C4-2B (cell line): ENCODE measurements at regions not wholly inside any gene's neighbourhood (a gene's known extent, or its start where the extent isn't known, plus 50 kb on each side); places are given as distances from the start of the nearest gene placed in this dataset.

Source experiments
- H3K27ac ChIP-seq: fragments of 450-650 bp; 2 replicates; pipeline ENCODE4 v1.5.1; 2017
- ZFX ChIP-seq: fragments of 450-650 bp; IDR thresholded peaks from 2 replicates; pipeline ENCODE4 v1.6.1; 2017
- TF ChIP-seq, protein P1 (sequence below): fragments of 450-650 bp; conservative IDR thresholded peaks from 2 replicates; pipeline ENCODE4 v1.5.1; 2017; ENCODE audit warnings: mild to moderate bottlenecking

- no peak overlapping the region for H3K27ac ChIP-seq
- no peak for TF ChIP-seq ZFX
- TF ChIP-seq, protein P1, sequence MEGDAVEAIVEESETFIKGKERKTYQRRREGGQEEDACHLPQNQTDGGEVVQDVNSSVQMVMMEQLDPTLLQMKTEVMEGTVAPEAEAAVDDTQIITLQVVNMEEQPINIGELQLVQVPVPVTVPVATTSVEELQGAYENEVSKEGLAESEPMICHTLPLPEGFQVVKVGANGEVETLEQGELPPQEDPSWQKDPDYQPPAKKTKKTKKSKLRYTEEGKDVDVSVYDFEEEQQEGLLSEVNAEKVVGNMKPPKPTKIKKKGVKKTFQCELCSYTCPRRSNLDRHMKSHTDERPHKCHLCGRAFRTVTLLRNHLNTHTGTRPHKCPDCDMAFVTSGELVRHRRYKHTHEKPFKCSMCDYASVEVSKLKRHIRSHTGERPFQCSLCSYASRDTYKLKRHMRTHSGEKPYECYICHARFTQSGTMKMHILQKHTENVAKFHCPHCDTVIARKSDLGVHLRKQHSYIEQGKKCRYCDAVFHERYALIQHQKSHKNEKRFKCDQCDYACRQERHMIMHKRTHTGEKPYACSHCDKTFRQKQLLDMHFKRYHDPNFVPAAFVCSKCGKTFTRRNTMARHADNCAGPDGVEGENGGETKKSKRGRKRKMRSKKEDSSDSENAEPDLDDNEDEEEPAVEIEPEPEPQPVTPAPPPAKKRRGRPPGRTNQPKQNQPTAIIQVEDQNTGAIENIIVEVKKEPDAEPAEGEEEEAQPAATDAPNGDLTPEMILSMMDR: no peak
Measured at GRCh38 chr2:204479557-204479956, 65.7 kb upstream of the PARD3B start.

- H3K27ac ChIP-seq: no peak overlapping the region
- TF ChIP-seq, protein P1: no peak
- no peak for TF ChIP-seq ZFX
Measured at GRCh38 chr2:204480676-204481075, 64.6 kb upstream of the PARD3B start.

DNA sequence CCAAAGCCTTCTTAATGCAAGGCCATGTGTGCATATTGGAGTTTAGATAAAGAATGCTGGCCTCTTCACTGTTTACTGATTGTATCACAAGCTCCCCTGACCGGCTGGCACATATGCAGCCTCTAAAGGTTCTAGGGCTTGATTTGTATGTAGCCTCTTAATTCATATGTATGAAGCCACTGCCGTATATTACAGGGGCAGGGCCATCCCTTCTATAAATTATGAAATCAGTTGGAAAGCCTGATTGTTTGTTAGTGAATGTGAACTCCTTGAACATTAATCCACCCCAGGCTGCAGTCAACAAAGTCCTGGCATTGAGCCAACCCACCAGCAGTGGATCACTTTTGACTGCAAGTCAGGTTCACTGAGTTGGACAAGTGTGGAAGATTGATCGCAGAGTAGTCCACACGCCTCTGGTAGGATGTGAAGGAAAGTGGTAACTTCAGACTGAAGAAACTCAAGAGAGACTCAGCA, 61.6 kb upstream of the PARD3B start:
- H3K27ac ChIP-seq: peak overlapping the region; percentile 31; the same call in 1 of the 2 replicates
- no peak for TF ChIP-seq ZFX
- TF ChIP-seq, protein P1: no peak

DNA sequence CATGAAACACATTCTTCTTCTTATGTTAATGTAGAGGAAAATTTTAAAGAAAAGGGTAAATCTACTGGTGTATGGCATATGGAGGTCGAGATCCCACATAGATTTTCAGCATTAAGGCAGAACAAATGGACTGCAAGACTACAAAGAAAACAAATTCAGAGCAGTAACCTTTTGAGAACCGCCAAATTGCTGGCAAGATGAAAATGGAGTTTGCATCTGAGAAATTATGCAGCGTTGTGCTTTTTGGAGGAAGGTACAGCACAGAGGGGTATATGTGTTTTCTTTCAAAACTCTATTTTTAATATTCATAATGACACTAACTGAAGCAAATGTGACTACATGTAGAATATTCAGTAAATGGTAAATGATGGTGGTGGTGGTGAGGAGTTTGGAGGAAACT, 59.0 kb upstream of the PARD3B start:
- no peak overlapping the region for H3K27ac ChIP-seq
- TF ChIP-seq, protein P1: no peak
- no peak for TF ChIP-seq ZFX

DNA sequence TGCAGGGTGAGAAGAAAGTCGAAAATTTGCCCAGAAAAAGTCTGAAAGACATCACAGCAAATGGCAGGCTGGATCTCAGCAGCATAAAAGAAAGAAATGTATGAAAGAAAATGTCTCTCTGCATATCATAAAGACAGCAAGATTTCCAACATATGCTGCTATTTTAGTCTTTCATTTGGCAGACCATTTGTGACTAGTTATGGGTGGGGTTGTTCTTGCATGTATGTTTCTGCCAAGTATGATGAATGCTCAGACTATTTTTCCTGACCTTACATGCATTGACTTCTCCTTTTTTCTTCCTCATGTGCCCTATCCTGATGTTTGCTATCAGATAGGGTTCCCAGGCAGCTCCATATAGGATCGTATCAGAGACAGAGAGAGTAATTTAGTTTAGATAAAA, 58.5 kb upstream of the PARD3B start:
- H3K27ac ChIP-seq: no peak overlapping the region
- TF ChIP-seq, protein P1: no peak
- no peak for TF ChIP-seq ZFX

DNA sequence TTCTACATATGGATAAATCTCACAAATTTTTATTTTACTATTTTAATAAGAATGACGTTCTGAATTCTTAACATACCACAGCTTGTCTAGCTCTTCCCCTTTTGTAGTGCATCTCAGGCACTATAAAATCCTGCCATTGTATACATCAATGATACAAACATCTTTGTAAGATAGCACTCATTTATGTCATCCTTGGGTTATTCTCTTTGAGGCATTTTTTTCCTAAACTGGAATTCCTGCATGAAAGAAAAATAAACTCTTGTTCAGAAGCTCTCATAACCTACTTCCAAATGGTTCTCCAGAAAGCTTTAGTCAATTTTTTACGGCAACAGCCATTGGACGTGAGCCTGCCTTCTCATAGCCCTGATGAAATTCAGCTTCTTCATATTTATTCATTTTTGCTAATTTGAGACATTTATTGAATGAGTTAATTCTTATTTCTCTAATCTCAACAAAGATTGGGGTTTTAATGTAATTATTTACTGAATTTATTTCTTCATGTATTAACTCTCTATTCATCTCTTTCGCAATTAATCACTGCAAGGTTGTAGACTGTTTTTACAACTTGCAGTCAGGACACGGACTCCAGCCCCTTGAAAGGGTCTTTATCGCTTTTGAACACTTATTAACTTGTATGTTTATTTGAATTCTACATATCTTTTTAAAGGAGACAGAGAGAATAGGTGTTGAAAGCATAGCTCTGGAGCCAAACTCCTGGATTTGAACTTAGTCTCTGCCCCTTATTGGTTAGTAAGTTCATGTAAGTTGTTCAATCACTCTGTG, 57.6 kb upstream of the PARD3B start:
- TF ChIP-seq ZFX: no peak
- TF ChIP-seq, protein P1: no peak
- H3K27ac ChIP-seq: no peak overlapping the region

DNA sequence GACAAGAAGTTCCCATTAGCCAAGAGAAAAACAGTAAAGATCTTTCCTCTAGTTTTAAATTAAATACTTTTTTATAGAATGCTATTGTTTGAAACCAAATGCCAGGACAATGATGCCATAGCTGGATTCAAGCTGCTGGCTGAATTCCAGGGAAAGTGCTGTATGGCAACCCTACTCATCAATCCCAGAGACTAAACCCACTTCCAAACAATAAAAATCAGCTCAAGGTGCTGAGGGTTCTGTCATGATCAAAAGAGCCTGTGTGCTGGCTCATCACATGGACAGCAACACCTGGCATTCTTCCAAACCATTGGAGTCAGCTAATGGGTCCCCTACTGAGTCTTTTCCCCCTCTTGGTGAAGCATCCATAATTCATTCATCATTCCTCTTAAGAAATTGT, 53.7 kb upstream of the PARD3B start:
- TF ChIP-seq, protein P1: no peak
- no peak for TF ChIP-seq ZFX
- no peak overlapping the region for H3K27ac ChIP-seq
